Loucy (cell line): ENCODE measurements at regions not wholly inside any gene's neighbourhood (a gene's known extent, or its start where the extent isn't known, plus 50 kb on each side); places are given as distances from the start of the nearest gene placed in this dataset.

Source experiments
- CTCF ChIP-seq: fragments of 200-600 bp; sonication (generic); conservative IDR thresholded peaks from 2 replicates; pipeline ENCODE4 v1.5.1; 2014; ENCODE audit warnings: mild to moderate bottlenecking, antibody characterized with exemption, low read length
- EZH2phosphoT487 ChIP-seq: fragments of 200-600 bp; IDR thresholded peaks from 2 replicates; pipeline ENCODE4 v1.6.1; 2018; ENCODE audit warnings: antibody characterized with exemption, mild to moderate bottlenecking, moderate library complexity, borderline replicate concordance

- no peak for TF ChIP-seq CTCF
- no peak for TF ChIP-seq EZH2phosphoT487
Measured at GRCh38 chr5:31066655-31067328, 126.7 kb upstream of the CDH6 start.
